ENCODE measurements at regions not wholly inside any gene's neighbourhood (a gene's known extent, or its start where the extent isn't known, plus 50 kb on each side); places are given as distances from the start of the nearest gene placed in this dataset.

DNA sequence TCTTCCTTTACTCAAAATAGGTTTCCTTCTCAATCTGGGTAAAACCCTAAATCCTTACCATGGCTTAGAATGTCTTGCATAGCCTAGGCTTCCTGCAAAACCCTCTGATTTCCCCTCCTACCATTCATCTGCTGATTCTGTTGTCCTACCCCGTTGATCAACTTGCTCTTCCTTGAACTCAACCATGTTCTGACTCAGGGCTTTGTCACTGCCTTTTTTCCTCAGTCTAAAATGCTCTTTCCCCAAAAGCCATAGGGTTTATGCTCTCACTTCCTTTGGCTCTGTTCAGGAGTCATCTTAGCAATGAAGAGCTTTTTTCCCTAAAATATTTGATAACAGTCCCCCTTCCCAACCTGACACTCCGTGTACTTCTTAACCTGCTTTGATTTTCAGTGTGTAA lies 79.4 kb upstream of the IZUMO3 start:
- TF ChIP-seq, protein P1, sequence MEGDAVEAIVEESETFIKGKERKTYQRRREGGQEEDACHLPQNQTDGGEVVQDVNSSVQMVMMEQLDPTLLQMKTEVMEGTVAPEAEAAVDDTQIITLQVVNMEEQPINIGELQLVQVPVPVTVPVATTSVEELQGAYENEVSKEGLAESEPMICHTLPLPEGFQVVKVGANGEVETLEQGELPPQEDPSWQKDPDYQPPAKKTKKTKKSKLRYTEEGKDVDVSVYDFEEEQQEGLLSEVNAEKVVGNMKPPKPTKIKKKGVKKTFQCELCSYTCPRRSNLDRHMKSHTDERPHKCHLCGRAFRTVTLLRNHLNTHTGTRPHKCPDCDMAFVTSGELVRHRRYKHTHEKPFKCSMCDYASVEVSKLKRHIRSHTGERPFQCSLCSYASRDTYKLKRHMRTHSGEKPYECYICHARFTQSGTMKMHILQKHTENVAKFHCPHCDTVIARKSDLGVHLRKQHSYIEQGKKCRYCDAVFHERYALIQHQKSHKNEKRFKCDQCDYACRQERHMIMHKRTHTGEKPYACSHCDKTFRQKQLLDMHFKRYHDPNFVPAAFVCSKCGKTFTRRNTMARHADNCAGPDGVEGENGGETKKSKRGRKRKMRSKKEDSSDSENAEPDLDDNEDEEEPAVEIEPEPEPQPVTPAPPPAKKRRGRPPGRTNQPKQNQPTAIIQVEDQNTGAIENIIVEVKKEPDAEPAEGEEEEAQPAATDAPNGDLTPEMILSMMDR (IDR thresholded peaks at IDR 0.05): no peak
- CTCF ChIA-PET: no interaction called here
- Mint-ChIP-seq H3K9me3 (peaks cover 13% of the 10 kb centered on the region), H3K27me3 (no peaks in the 10 kb centered on the region), H3K4me3 (no peak overlapping the region), H3K4me1 (ENCODE audit: low read depth) (no peaks in the 10 kb centered on the region), H3K36me3 (ENCODE audit: low read depth) (no peaks in the 10 kb centered on the region), H3K27ac (no peak overlapping the region)
- no peaks in the 10 kb centered on the region for H3K27me3 ChIP-seq (ENCODE audit: control insufficient read depth in 1 of 2, insufficient read depth in 2 of 2, low read length in 2 of 2)
- H3K9me3 ChIP-seq (ENCODE audit: control insufficient read depth in 1 of 2, insufficient read depth in 1 of 2, low read length in 2 of 2): no peaks in the 10 kb centered on the region
- intact Hi-C loops (cut with DNase I, micrococcal nuclease): no loop called here
- H3K4me3 ChIP-seq (ENCODE audit: low read length): no peak overlapping the region
- no peak overlapping the region for H3K27ac ChIP-seq (ENCODE audit: low read depth in 1 of 2, low read length in 2 of 2)
- no peak for ATAC-seq (ENCODE audit: poor library complexity)
- H3K36me3 ChIP-seq (ENCODE audit: insufficient read depth, low read length): no peaks in the 10 kb centered on the region
- no peak for DNase-seq
- POLR2A ChIA-PET: no interaction called here
- H3K4me1 ChIP-seq (ENCODE audit: insufficient read depth, low read length): no peaks in the 10 kb centered on the region

DNA sequence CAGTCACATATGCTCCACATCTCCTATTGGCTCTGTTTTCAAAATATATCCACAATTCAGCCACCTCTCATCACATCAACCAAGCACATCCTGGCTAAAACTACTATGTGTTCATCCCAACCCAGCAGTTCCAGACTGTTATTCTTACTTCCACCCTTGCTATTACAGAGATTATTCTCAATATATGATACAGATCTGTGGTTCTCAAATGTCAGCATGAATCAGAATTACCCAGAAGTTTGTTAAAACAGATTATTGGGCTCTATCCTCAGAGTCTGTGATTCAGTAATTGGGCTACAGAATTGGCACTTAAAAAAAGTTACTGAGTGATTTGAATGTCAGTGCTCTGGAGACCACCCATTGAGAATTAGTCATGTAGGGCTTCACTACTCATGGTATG lies 78.8 kb upstream of the IZUMO3 start:
- peaks cover 14% of the 10 kb centered on the region for H3K9me3 Mint-ChIP-seq
- Histone ChIP-seq H3K4me3 (ENCODE audit: low read length) (no peak overlapping the region), H3K4me1 (ENCODE audit: insufficient read depth, low read length) (no peaks in the 10 kb centered on the region), H3K36me3 (ENCODE audit: insufficient read depth, low read length) (no peaks in the 10 kb centered on the region), H3K27ac (ENCODE audit: low read depth in 1 of 2, low read length in 2 of 2) (no peak overlapping the region), H3K9me3 (ENCODE audit: control insufficient read depth in 1 of 2, insufficient read depth in 1 of 2, low read length in 2 of 2) (no peaks in the 10 kb centered on the region), H3K27me3 (ENCODE audit: control insufficient read depth in 1 of 2, insufficient read depth in 2 of 2, low read length in 2 of 2) (no peaks in the 10 kb centered on the region)
- H3K27ac Mint-ChIP-seq: no peak overlapping the region
- POLR2A ChIA-PET: no interaction called here
- no peak overlapping the region for H3K4me3 Mint-ChIP-seq
- ATAC-seq (ENCODE audit: poor library complexity) (no peak), DNase-seq (no peak)
- CTCF ChIA-PET: no interaction called here
- intact Hi-C loops (cut with DNase I, micrococcal nuclease): no loop called here
- TF ChIP-seq, protein P1 (IDR thresholded peaks at IDR 0.05): no peak
- no peaks in the 10 kb centered on the region for H3K36me3 Mint-ChIP-seq (ENCODE audit: low read depth)
- H3K27me3 Mint-ChIP-seq: no peaks in the 10 kb centered on the region
- no peaks in the 10 kb centered on the region for H3K4me1 Mint-ChIP-seq (ENCODE audit: low read depth)

DNA sequence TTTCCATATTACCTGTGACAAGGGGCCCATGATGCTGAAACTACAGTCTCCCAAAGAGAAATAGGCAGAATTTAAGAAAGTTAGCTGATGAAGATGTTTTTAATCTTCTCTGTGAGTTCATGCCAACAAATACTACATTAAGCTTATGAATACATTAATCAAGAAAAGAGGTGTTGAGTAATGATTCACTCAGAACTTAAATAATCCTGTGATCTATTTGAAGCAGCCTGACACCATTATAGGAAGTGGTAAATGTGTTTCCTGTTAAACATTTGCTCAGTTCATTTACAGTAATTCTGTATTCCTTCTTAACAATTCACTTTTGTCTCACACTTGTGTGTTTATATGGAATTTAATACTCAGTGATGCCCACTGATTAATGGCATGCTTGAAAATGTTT lies 75.0 kb upstream of the IZUMO3 start:
- no peak overlapping the region for H3K4me3 ChIP-seq (ENCODE audit: low read length)
- DNase-seq (no peak), ATAC-seq (ENCODE audit: poor library complexity) (no peak)
- Mint-ChIP-seq H3K4me3 (no peak overlapping the region), H3K27me3 (no peaks in the 10 kb centered on the region), H3K9me3 (peaks cover 15% of the 10 kb centered on the region), H3K27ac (no peak overlapping the region), H3K4me1 (ENCODE audit: low read depth) (no peaks in the 10 kb centered on the region), H3K36me3 (ENCODE audit: low read depth) (no peaks in the 10 kb centered on the region)
- H3K27ac ChIP-seq (ENCODE audit: low read depth in 1 of 2, low read length in 2 of 2): no peak overlapping the region
- no peaks in the 10 kb centered on the region for H3K36me3 ChIP-seq (ENCODE audit: insufficient read depth, low read length)
- H3K9me3 ChIP-seq (ENCODE audit: control insufficient read depth in 1 of 2, insufficient read depth in 1 of 2, low read length in 2 of 2): peaks cover 4% of the 10 kb centered on the region in 2 experiments
- intact Hi-C loops (cut with DNase I, micrococcal nuclease): no loop called here
- ChIA-PET CTCF (no interaction called here), POLR2A (no interaction called here)
- TF ChIP-seq, protein P1 (IDR thresholded peaks at IDR 0.05): no peak
- no peaks in the 10 kb centered on the region for H3K27me3 ChIP-seq (ENCODE audit: control insufficient read depth in 1 of 2, insufficient read depth in 2 of 2, low read length in 2 of 2)
- no peaks in the 10 kb centered on the region for H3K4me1 ChIP-seq (ENCODE audit: insufficient read depth, low read length)

Data from CD4-positive, alpha-beta T cell (primary cell).